GM12873 (cell line): ENCODE measurements at regions not wholly inside any gene's neighbourhood (a gene's known extent, or its start where the extent isn't known, plus 50 kb on each side); places are given as distances from the start of the nearest gene placed in this dataset.

Experiments
- CTCF ChIP-seq: IDR thresholded peaks from 2 replicates; pipeline ENCODE4 v1.5.1; 2012; ENCODE audit warnings: low read depth, mild to moderate bottlenecking, moderate library complexity, low read length, control low read depth; ENCODE audit not compliant: insufficient read depth; ENCODE audit errors: missing control alignments

- TF ChIP-seq CTCF = no peak
Measured at GRCh38 chr4:104592183-104592582, 97.5 kb upstream of the CXXC4 start.

GRCh38 chr4:104593019-104593418, 98.3 kb upstream of the CXXC4 start:
- TF ChIP-seq CTCF = no peak

- no peak for TF ChIP-seq CTCF
Measured at GRCh38 chr4:104596189-104596588, 101.5 kb upstream of the CXXC4 start.

GRCh38 chr4:104615496-104615895, 120.8 kb upstream of the CXXC4 start:
- no peak for TF ChIP-seq CTCF

GRCh38 chr4:104615926-104616325, 121.2 kb upstream of the CXXC4 start:
- no peak for TF ChIP-seq CTCF

GRCh38 chr4:104616401-104616820, 121.7 kb upstream of the CXXC4 start:
- TF ChIP-seq CTCF = no peak

- no peak for TF ChIP-seq CTCF
Measured at GRCh38 chr4:104625706-104626105, 131.0 kb upstream of the CXXC4 start.
